Cardiac muscle cell (in vitro differentiated cells and primary cell): ENCODE measurements at regions not wholly inside any gene's neighbourhood (a gene's known extent, or its start where the extent isn't known, plus 50 kb on each side); places are given as distances from the start of the nearest gene placed in this dataset.

Source experiments
- DNase-seq, 2 donors: peaks; one replicate each; pipeline versions ENCODE4 v3.0.0 to v3.0.0-alpha.2; 2010 to 2017; ENCODE audit warnings: low read depth in 1 of 2, low spot score in 1 of 2
- H3K27ac ChIP-seq: fragments of 200-600 bp; sonication (generic); 2 replicates; pipeline ENCODE4 v1.5.1; 2016
- H3K27me3 ChIP-seq: fragments of 200-600 bp; sonication (generic); 2 replicates; pipeline ENCODE4 v1.6.0; 2016; ENCODE audit warnings: control low read depth
- H3K36me3 ChIP-seq: fragments of 200-600 bp; sonication (generic); 2 replicates; pipeline ENCODE4 v1.5.1; 2016; ENCODE audit warnings: control low read depth
- H3K4me1 ChIP-seq: fragments of 200-600 bp; sonication (generic); 2 replicates; pipeline ENCODE4 v1.8.1; 2017; ENCODE audit warnings: low read depth, mild to moderate bottlenecking, mixed run types
- H3K4me3 ChIP-seq: fragments of 200-600 bp; sonication (generic); 2 replicates; pipeline ENCODE4 v1.5.1; 2016; ENCODE audit warnings: mild to moderate bottlenecking
- H3K9me3 ChIP-seq: fragments of 200-600 bp; sonication (generic); 2 replicates; pipeline ENCODE4 v1.5.1; 2017; ENCODE audit warnings: low read depth, mild to moderate bottlenecking, control low read depth
- TF ChIP-seq, protein P1 (sequence below): IDR thresholded peaks from 2 replicates; pipeline ENCODE4 v1.5.1; 2012; ENCODE audit warnings: low read depth, mild to moderate bottlenecking, low read length

DNA sequence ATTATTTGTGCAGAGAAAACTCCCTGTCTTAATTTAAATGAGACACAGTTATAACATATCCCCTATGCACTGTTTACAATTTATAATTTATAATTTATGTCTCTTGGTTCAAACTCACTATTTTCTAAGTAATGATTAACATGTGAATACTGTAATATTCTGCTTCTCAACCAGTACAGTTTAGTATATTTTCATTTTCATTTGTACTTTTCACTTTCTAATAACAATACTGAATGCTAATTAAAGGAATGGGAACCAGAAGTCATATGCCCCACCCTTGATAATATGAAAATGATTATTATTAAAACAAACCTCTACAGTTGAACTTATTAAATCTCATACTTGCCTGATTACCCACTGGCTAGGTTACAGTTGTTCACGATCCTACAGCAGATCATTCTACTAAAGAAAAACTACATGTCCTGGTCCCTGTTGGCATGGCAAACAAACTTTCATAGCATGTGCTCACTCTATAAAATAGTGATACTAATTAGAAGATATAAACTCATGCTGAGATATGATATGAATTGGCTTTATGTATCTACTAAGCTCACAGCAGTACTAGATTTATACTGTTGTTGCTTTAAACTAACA lies 66.4 kb downstream of the POU5F2 start:
- H3K4me3 ChIP-seq = no peak overlapping the region
- H3K27me3 ChIP-seq = no peaks in the 10 kb centered on the region
- H3K4me1 ChIP-seq = peaks cover 53% of the 10 kb centered on the region

GRCh38 chr5:93674138-93674537 lies 67.3 kb downstream of the POU5F2 start:
- peak overlapping the region; percentile 52 for H3K27ac ChIP-seq
- H3K36me3 ChIP-seq = no peaks in the 10 kb centered on the region
- no peaks in the 10 kb centered on the region for H3K9me3 ChIP-seq
- peaks cover 53% of the 10 kb centered on the region for H3K4me1 ChIP-seq
- no peaks in the 10 kb centered on the region for H3K27me3 ChIP-seq
- no peak overlapping the region for H3K4me3 ChIP-seq
- TF ChIP-seq, protein P1, sequence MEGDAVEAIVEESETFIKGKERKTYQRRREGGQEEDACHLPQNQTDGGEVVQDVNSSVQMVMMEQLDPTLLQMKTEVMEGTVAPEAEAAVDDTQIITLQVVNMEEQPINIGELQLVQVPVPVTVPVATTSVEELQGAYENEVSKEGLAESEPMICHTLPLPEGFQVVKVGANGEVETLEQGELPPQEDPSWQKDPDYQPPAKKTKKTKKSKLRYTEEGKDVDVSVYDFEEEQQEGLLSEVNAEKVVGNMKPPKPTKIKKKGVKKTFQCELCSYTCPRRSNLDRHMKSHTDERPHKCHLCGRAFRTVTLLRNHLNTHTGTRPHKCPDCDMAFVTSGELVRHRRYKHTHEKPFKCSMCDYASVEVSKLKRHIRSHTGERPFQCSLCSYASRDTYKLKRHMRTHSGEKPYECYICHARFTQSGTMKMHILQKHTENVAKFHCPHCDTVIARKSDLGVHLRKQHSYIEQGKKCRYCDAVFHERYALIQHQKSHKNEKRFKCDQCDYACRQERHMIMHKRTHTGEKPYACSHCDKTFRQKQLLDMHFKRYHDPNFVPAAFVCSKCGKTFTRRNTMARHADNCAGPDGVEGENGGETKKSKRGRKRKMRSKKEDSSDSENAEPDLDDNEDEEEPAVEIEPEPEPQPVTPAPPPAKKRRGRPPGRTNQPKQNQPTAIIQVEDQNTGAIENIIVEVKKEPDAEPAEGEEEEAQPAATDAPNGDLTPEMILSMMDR = no peak
- DNase-seq = peak; percentile 6 to 42

More for the DNA sequence above, 66.4 kb downstream of the POU5F2 start:
- Histone ChIP-seq H3K27ac (peak overlapping the region; percentile 52), H3K9me3 (no peaks in the 10 kb centered on the region), H3K36me3 (no peaks in the 10 kb centered on the region)
- TF ChIP-seq, protein P1 = no peak
- DNase-seq = no peak

GRCh38 chr5:93673316-93673954 lies 68.0 kb downstream of the POU5F2 start:
- H3K9me3 ChIP-seq = no peaks in the 10 kb centered on the region
- H3K36me3 ChIP-seq = no peaks in the 10 kb centered on the region
- H3K27ac ChIP-seq = peak overlapping the region; percentile 52
- no peak overlapping the region for H3K4me3 ChIP-seq
- peaks cover 53% of the 10 kb centered on the region for H3K4me1 ChIP-seq
- TF ChIP-seq, protein P1 = no peak
- H3K27me3 ChIP-seq = no peaks in the 10 kb centered on the region
- DNase-seq = no peak

- H3K27me3 ChIP-seq = no peaks in the 10 kb centered on the region
- no peak overlapping the region for H3K4me3 ChIP-seq
- TF ChIP-seq, protein P1 = no peak
- DNase-seq = no peak
- no peaks in the 10 kb centered on the region for H3K4me1 ChIP-seq
- no peaks in the 10 kb centered on the region for H3K9me3 ChIP-seq
- H3K36me3 ChIP-seq = no peaks in the 10 kb centered on the region
- H3K27ac ChIP-seq = no peak overlapping the region
These were observed 75.8 kb downstream of the POU5F2 start for GRCh38 chr5:93665648-93666047.

DNA sequence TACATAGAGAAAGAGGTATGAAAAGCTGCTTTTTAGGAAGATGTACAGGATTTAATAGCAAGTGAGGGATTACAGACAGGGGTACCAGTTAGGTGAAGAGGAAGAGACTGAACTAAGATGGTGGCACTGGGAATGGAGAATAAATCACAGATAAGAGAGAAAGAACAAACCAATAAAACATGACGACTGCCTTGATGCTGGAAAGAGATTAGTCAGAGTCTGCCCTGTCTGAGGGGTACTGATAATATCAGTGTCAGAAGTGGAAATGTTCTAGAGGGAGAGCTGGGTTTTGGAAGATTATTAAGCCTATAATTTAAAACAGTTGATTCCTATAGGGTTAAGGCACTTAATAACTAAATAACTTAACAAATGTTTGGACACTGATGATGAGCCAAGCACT lies 77.7 kb downstream of the NR2F1 start:
- no peaks in the 10 kb centered on the region for H3K27me3 ChIP-seq
- no peaks in the 10 kb centered on the region for H3K4me1 ChIP-seq
- no peak for DNase-seq
- no peaks in the 10 kb centered on the region for H3K9me3 ChIP-seq
- H3K36me3 ChIP-seq = no peaks in the 10 kb centered on the region
- H3K27ac ChIP-seq = no peak overlapping the region
- TF ChIP-seq, protein P1 = no peak
- H3K4me3 ChIP-seq = no peak overlapping the region
